Transverse colon (tissue), 4 donors: ENCODE measurements at regions not wholly inside any gene's neighbourhood (a gene's known extent, or its start where the extent isn't known, plus 50 kb on each side); places are given as distances from the start of the nearest gene placed in this dataset.

ENCODE experiments used
- CTCF ChIP-seq, 5 experiments: fragments of 200-600 bp in 3 of 5; fragments of 450-650 bp in 2 of 5; sonication (generic) in 3 of 5; IDR thresholded peaks; 1 replicate in 2 of 5; 2 replicates in 3 of 5; pipeline ENCODE4 v1.5.1; 2016 to 2017; ENCODE audit warnings: antibody characterized with exemption in 5 of 5, inconsistent platforms in 3 of 5, mild to moderate bottlenecking in 2 of 5, moderate library complexity in 1 of 5
- POLR2AphosphoS5 ChIP-seq, 3 donors: sonication (generic); formaldehyde crosslinking; IDR thresholded peaks; one replicate each; pipeline ENCODE4 v1.6.1; 2016; ENCODE audit warnings: antibody characterized with exemption in 3 of 3

- TF ChIP-seq CTCF (IDR thresholded peaks at IDR 0.05), result no peak
- no peak for TF ChIP-seq POLR2AphosphoS5 (IDR thresholded peaks at IDR 0.05)
Observed at GRCh38 chr5:175351897-175352590, 91.9 kb downstream of the DRD1 start.
